Calu3 (cell line): ENCODE measurements at regions not wholly inside any gene's neighbourhood (a gene's known extent, or its start where the extent isn't known, plus 50 kb on each side); places are given as distances from the start of the nearest gene placed in this dataset.

Experiments
- BruUV-seq: library from RNA; stranded (reverse); fragments of 400-500 nt; replicated peaks from 2 replicates; lab custom pipeline; 2021; lab: Mats Ljungman, UMichigan
- CTCF ChIA-PET: fragments of 300-600 bp; sonication (Branson Sonifier 250); formaldehyde crosslinking; loops from one replicate; lab custom pipeline; 2022; ENCODE audit warnings: antibody characterized with exemption; lab: Charles Lee
- DNase-seq: peaks from one replicate; pipeline ENCODE4 v3.0.0; 2022
- H3K27ac Mint-ChIP-seq: one replicate; pipeline ENCODE4 v1.8.0; 2022; ENCODE audit warnings: mixed read lengths; ENCODE audit not compliant: unreplicated experiment
- H3K27me3 Mint-ChIP-seq: one replicate; pipeline ENCODE4 v1.8.0; 2022; ENCODE audit warnings: mixed read lengths; ENCODE audit not compliant: unreplicated experiment
- H3K36me3 Mint-ChIP-seq: one replicate; pipeline ENCODE4 v1.8.0; 2022; ENCODE audit warnings: mild to moderate bottlenecking, moderate library complexity, mixed read lengths; ENCODE audit not compliant: insufficient read depth, unreplicated experiment
- H3K4me1 Mint-ChIP-seq: one replicate; pipeline ENCODE4 v1.8.0; 2022; ENCODE audit warnings: mild to moderate bottlenecking, low read depth, mixed read lengths; ENCODE audit not compliant: unreplicated experiment
- H3K4me3 Mint-ChIP-seq: one replicate; pipeline ENCODE4 v1.8.0; 2022; ENCODE audit warnings: mild to moderate bottlenecking, low read depth, moderate library complexity, mixed read lengths; ENCODE audit not compliant: unreplicated experiment
- H3K9me3 Mint-ChIP-seq: one replicate; pipeline ENCODE4 v1.8.0; 2022; ENCODE audit warnings: low read depth, mixed read lengths; ENCODE audit not compliant: unreplicated experiment
- CTCF ChIP-seq: fragments of 200-600 bp; IDR thresholded peaks from one replicate; pipeline ENCODE4 v1.8.0; 2022; ENCODE audit warnings: antibody characterized with exemption; ENCODE audit not compliant: unreplicated experiment
- intact Hi-C: fragments of 100-400 bp; cut with micrococcal nuclease; formaldehyde crosslinking; loops from one replicate; pipeline ENCODE4 v1.10.0; 2022; ENCODE audit not compliant: unreplicated experiment

DNA sequence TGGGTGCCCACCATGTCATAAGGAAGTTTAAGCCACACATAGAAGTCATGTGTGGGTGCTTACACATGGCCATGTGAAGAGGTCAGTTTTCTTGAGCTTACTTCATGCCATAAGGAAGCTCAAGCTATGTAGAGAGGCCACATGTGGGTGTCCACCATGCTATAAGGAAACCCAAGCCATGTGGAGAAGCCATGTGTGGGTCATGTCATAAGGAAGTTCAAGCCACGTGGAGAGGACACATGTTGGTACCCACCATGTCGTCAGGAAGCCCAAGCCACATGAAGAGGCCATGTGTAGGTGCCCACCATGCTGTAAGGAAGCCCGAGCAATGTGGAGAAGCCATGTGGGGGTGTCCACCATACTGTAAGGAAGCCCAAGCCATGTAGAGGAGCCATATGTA is 1089.2 kb upstream of the AUTS2 start:
- Mint-ChIP-seq H3K4me3 (no peak overlapping the region), H3K27me3 (no peaks in the 10 kb centered on the region), H3K9me3 (peaks cover 9% of the 10 kb centered on the region), H3K27ac (no peak overlapping the region), H3K4me1 (no peaks in the 10 kb centered on the region), H3K36me3 (no peaks in the 10 kb centered on the region)
- no peak for TF ChIP-seq CTCF
- no peak for DNase-seq
- intact Hi-C loops = no loop called here
- CTCF ChIA-PET = no interaction called here
- no TSS peak for BruUV-seq

DNA sequence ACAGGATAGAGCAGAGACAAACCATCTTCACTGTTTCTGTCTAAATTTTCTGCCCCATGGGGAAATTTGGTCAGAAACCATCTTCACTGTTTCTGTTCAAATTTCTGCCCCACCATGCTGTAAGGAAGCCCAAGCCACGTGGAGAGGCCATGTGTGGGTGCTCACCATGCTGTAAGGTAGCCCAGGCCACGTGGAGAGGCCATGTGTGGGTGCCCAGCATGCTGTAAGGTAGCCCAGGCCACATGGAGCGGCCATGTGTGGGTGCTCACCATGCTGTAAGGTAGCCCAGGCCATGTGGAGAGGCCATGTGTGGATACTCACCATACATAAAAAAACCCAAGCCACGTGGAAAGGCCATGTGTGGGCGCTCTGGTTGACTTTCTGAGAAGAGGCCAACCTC is 1088.7 kb upstream of the AUTS2 start:
- no peak for DNase-seq
- H3K27ac Mint-ChIP-seq = no peak overlapping the region
- H3K9me3 Mint-ChIP-seq = peaks cover 7% of the 10 kb centered on the region
- no peaks in the 10 kb centered on the region for H3K36me3 Mint-ChIP-seq
- H3K4me3 Mint-ChIP-seq = no peak overlapping the region
- CTCF ChIA-PET = no interaction called here
- H3K27me3 Mint-ChIP-seq = no peaks in the 10 kb centered on the region
- BruUV-seq = no TSS peak
- intact Hi-C loops = no loop called here
- no peaks in the 10 kb centered on the region for H3K4me1 Mint-ChIP-seq
- no peak for TF ChIP-seq CTCF

- Mint-ChIP-seq H3K36me3 (no peaks in the 10 kb centered on the region), H3K27me3 (no peaks in the 10 kb centered on the region), H3K9me3 (peaks cover 8% of the 10 kb centered on the region), H3K27ac (no peak overlapping the region), H3K4me3 (no peak overlapping the region), H3K4me1 (no peaks in the 10 kb centered on the region)
- intact Hi-C loops = no loop called here
- BruUV-seq = no TSS peak
- TF ChIP-seq CTCF = no peak
- CTCF ChIA-PET = no interaction called here
- DNase-seq = no peak
These were observed 1087.0 kb upstream of the AUTS2 start for GRCh38 chr7:68511281-68511680.

DNA sequence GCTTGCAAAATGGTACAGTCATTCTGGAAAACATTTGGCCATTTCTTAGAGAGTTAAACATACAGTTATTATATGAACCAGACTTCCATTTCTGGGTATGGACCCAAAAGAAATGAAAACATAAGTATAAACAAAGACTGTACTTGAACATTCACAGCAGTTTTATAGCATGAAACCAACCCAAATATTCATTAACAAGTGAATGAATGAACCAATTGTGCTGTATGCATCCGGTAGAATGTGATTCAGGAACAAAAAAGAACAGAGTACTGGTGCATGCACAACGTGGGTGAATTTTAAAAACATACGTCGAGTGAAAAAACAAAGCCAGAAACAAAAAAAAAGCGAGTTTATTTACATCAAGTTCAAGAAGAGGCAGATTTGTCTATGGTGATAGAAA is 1085.8 kb upstream of the AUTS2 start:
- BruUV-seq = no TSS peak
- CTCF ChIA-PET = no interaction called here
- Mint-ChIP-seq H3K4me3 (no peak overlapping the region), H3K4me1 (no peaks in the 10 kb centered on the region), H3K9me3 (peaks cover 4% of the 10 kb centered on the region), H3K36me3 (no peaks in the 10 kb centered on the region), H3K27me3 (no peaks in the 10 kb centered on the region), H3K27ac (no peak overlapping the region)
- intact Hi-C loops = no loop called here
- no peak for DNase-seq
- no peak for TF ChIP-seq CTCF
